AG09319 (cell line): ENCODE measurements at regions not wholly inside any gene's neighbourhood (a gene's known extent, or its start where the extent isn't known, plus 50 kb on each side); places are given as distances from the start of the nearest gene placed in this dataset.

Experiments used
- DNase-seq: peaks from one replicate; pipeline ENCODE4 v3.0.0-alpha.2; 2010; ENCODE audit warnings: low read depth; ENCODE audit errors: extremely low read depth
- TF ChIP-seq, protein P1 (sequence below): IDR thresholded peaks from 2 replicates; pipeline ENCODE4 v1.5.1; 2011; ENCODE audit warnings: low read depth, mild to moderate bottlenecking, inconsistent platforms, low read length, moderate library complexity

DNA sequence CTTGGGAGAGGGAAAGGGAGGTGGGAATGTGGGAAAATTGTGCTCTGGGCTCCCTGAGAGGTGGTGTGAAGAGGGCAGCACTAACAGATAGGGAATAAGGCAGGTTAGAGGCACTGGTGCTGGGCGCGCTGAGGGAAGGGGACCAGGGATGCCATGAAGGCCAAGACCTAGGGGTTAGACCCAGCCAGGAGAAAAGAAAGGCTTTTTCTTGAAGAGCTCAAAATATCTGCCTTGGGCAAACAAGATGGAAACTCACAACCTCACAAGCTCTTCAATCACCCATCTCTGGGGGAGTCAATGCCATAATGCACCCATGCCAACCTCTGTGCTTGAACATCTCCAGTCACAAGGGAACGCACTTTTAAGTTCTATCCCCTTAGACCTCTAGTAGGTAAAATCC is 363.6 kb upstream of the CHD6 start:
- TF ChIP-seq, protein P1, sequence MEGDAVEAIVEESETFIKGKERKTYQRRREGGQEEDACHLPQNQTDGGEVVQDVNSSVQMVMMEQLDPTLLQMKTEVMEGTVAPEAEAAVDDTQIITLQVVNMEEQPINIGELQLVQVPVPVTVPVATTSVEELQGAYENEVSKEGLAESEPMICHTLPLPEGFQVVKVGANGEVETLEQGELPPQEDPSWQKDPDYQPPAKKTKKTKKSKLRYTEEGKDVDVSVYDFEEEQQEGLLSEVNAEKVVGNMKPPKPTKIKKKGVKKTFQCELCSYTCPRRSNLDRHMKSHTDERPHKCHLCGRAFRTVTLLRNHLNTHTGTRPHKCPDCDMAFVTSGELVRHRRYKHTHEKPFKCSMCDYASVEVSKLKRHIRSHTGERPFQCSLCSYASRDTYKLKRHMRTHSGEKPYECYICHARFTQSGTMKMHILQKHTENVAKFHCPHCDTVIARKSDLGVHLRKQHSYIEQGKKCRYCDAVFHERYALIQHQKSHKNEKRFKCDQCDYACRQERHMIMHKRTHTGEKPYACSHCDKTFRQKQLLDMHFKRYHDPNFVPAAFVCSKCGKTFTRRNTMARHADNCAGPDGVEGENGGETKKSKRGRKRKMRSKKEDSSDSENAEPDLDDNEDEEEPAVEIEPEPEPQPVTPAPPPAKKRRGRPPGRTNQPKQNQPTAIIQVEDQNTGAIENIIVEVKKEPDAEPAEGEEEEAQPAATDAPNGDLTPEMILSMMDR = no peak
- no peak for DNase-seq

DNA sequence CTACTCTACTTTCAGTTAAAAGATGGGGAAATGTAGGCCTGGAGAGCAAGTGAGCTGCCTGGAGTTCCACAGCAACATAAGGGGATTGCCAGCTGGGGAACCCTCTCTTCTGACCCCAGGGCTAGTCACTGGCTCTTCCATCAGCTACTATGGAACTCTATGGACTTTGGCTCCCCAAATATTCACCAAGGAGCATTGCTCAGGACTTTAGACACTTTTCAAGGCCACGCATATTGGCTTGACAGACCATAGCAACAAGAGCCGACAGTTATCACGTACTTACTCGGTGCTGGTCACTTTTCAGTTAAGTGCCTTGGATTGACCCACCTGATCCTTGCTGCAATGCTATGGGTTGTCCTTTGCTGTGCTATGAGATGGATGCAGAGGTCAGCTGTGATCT is 360.7 kb upstream of the CHD6 start:
- TF ChIP-seq, protein P1 = no peak
- DNase-seq = no peak

DNA sequence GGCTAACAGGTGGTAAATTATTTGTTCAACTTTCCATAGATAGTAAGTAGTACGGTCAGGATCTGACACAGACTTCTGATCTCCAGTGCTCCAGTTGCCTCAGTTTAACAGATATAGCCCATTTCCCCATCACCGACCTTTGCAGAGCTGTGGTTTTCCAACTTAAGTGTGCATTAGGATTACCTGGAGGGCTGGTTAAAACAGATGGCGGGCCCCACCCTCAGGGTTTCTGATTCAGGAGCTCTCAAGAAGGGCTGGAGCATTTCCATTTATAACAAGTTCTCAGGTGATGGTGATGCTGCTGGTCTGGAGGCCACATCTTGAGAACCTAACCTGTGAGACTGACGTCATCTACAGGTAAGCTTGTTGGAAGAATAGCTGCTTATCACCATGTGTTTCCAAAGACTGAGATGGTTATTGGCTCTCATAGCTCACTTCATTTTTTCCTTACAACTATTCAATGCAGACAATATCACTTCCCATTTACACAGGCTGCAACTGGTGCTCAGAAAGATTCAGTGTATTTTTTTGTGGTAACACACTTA is 360.1 kb upstream of the CHD6 start:
- DNase-seq = no peak
- TF ChIP-seq, protein P1 = no peak

DNA sequence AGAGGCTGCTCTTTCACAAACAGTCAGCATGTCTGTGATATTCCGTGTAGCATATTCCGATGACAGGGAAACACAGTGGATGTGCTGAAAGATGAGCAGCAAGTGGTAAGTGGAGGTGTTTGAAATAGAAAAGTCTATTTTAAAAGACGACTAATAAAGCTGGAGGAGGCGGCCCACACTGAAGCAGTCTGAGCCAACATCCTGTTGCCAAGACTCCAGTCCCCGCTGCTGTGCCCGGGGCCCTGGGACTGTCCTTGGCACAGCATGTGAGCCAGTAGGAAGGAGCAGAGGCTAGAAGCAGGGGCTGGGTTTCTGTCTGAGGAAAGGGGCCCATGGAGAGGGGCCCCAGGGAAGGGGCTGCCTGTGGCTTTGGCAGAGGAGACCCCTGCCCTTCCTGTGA is 351.5 kb upstream of the CHD6 start:
- no peak for DNase-seq
- TF ChIP-seq, protein P1 = no peak

DNA sequence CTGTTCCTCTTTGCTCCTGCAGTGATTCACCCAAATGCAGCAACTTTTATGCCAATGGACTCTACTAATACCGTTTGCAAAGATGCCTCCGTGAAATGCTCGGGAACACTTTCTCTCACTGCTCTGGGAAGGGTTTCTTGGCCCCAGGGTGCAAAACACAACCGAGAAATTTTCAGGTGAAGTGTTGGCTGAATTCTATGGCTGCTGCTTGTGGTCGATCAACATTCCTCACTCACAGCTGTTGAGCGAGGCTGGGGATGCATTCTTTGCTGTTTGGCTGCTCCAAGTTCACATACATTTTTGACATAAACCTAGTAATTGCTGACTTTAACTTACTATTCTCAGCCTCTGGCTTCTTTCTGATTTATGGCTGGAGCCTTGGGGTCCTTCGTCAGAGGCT is 342.0 kb upstream of the CHD6 start:
- TF ChIP-seq, protein P1 = no peak
- DNase-seq = no peak

DNA sequence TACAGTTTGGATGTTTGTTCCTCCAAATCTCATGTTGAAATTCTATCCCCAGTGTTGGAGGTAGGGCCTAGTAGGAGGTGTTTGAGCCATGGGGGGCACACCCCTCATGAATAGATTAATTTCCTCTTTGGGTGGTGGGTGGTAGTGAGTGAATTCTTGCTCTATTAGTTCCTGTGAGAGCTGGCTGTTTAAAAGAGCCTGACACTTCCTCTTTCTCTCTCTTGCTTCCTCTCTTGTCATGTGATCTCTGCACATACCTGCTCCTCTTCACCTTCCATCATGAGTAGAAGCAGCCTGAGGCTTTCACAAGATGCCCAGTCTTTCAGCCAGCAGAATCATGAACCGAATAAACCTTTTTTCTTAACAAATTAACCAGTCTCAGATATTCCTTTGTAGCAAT is 340.2 kb upstream of the CHD6 start:
- TF ChIP-seq, protein P1 = no peak
- DNase-seq = no peak

DNA sequence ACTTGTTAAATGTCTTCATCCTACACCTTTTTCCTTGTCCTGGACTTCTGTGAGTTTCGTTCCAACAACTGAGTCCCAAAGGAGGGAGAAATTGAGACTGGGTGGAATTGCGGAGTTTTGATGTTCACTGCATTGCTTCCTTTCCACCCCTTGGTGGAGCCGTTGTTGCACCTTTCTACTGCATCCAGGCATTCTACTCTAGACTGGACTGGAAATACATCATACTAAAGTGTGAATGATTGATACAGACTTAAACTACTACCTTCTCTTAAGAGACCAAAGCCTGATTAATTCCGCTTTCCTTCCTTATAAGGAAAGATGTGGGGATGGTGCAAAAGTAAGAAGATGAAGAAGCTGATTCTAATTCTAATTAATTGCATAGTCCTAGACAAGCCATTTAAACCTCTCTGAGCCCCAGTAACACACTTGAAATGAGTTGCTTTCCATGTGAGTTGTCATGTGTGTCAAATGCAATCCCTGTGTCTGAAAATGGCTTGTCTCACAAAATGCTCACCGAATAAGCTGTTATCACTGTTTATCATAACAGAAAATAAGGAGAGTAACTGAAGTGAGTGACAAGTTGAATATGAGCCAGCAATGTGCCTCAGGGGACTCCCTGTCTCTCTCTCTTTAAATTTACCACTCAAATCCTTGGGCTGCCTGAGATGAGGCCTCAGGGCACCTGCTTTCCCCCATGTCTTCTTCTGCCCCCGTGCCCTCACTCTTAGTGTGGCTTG is 338.3 kb upstream of the CHD6 start:
- TF ChIP-seq, protein P1 = no peak
- DNase-seq = no peak
